Left renal pelvis (tissue), 4 donors: ENCODE measurements at regions not wholly inside any gene's neighbourhood (a gene's known extent, or its start where the extent isn't known, plus 50 kb on each side); places are given as distances from the start of the nearest gene placed in this dataset.

ENCODE experiments used
- DNase-seq, 4 donors: peaks; one replicate each; pipeline ENCODE4 v3.0.0-alpha.2; 2013; ENCODE audit warnings: low read depth in 4 of 4, low spot score in 3 of 4

GRCh38 chr10:110432084-110432483 lies 65.6 kb upstream of the DUSP5 start:
- DNase-seq: no peak

GRCh38 chr10:110432814-110433565 lies 64.7 kb upstream of the DUSP5 start:
- no peak for DNase-seq

- DNase-seq: no peak
Observed at GRCh38 chr10:110433740-110434139, 64.0 kb upstream of the DUSP5 start.

GRCh38 chr10:110434489-110435096 lies 63.1 kb upstream of the DUSP5 start:
- DNase-seq: no peak

- no peak for DNase-seq
Observed at GRCh38 chr10:110436554-110437350, 61.0 kb upstream of the DUSP5 start.

- DNase-seq: no peak
Observed at GRCh38 chr10:110437351-110437605, 60.4 kb upstream of the DUSP5 start.

GRCh38 chr10:110437761-110438341 lies 59.9 kb upstream of the DUSP5 start:
- no peak for DNase-seq

- DNase-seq: no peak
Observed at GRCh38 chr10:110442746-110443145, 55.0 kb upstream of the DUSP5 start.

GRCh38 chr10:110443239-110444003 lies 54.3 kb upstream of the DUSP5 start:
- no peak for DNase-seq

- DNase-seq: peak in 2 of 4 donors; percentile 35 to 60
Observed at GRCh38 chr10:110444004-110444337, 53.7 kb upstream of the DUSP5 start.

GRCh38 chr10:110445871-110446270 lies 51.8 kb upstream of the DUSP5 start:
- no peak for DNase-seq

- DNase-seq: no peak
Observed at GRCh38 chr10:110446277-110446676, 51.4 kb upstream of the DUSP5 start.

GRCh38 chr10:110446954-110447608 lies 50.6 kb upstream of the DUSP5 start:
- no peak for DNase-seq

- DNase-seq: no peak
Observed at GRCh38 chr10:110447886-110448285, 49.8 kb upstream of the DUSP5 start.
